ENCODE measurements at regions not wholly inside any gene's neighbourhood (a gene's known extent, or its start where the extent isn't known, plus 50 kb on each side); places are given as distances from the start of the nearest gene placed in this dataset.
"Not testable (repeated sequence)": the region's sequence is repeated elsewhere in the genome, so short reads cannot be mapped to it uniquely, and the experiment has no call there.

DNA sequence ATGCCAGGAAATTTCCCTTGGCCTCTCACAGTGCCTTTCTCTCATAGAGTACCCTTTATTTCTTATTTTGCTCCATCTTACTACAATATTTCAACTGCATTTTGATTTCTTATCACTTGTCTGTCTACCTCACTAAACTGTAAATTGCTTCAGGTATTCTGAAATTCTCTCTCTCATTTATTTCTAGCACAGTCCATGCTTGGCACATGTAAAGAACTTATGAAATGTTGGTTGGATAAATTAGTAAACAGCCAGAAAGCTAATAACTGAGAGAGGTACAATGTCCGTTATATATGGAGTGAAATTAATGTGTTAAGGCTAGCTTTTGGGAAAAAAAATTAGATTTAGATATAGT is 138.3 kb upstream of the RFC3 start:
- 78% methylated on average over 1 of the region's 1 CpG for WGBS
- no peak overlapping the region for H3K27ac ChIP-seq

DNA sequence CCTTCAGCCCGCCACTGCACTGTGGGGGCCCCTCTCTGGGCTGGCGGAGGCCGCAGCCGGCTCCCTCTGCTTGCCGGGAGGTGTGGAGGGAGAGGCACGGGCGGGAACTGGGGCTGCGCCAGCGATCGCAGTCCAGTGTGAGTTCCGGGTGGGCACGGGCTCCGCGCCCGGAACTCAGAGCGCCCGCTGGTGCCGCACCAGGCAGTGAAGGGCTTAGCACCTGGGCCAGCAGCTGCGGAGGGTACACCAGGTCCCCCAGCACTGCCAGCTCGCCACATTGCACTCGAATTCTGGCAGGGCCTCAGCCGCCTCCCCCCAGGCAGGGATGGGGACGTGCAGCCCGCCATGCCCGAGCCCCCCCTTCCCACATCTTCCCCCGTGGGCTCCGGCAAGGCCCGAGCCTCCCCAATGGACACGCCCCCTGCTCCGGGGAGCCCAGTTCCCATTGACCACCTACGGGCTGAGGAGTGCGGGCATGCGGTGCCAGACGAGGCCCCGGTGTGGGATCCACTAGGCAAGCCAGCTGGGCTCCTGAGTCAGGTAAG is 135.9 kb upstream of the RFC3 start:
- H3K4me1 ChIP-seq: no peaks in the 10 kb centered on the region
- no peak overlapping the region for H3K4me3 ChIP-seq
- no peak for TF ChIP-seq POLR2A (IDR thresholded peaks at IDR 0.05)
- TF ChIP-seq, protein P1, sequence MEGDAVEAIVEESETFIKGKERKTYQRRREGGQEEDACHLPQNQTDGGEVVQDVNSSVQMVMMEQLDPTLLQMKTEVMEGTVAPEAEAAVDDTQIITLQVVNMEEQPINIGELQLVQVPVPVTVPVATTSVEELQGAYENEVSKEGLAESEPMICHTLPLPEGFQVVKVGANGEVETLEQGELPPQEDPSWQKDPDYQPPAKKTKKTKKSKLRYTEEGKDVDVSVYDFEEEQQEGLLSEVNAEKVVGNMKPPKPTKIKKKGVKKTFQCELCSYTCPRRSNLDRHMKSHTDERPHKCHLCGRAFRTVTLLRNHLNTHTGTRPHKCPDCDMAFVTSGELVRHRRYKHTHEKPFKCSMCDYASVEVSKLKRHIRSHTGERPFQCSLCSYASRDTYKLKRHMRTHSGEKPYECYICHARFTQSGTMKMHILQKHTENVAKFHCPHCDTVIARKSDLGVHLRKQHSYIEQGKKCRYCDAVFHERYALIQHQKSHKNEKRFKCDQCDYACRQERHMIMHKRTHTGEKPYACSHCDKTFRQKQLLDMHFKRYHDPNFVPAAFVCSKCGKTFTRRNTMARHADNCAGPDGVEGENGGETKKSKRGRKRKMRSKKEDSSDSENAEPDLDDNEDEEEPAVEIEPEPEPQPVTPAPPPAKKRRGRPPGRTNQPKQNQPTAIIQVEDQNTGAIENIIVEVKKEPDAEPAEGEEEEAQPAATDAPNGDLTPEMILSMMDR (IDR thresholded peaks at IDR 0.05): no peak
- no peak for TF ChIP-seq POLR2AphosphoS5 (IDR thresholded peaks at IDR 0.05)
- TF ChIP-seq EP300 (IDR thresholded peaks at IDR 0.05): no peak
- H3K36me3 ChIP-seq: no peaks in the 10 kb centered on the region
- H3K27ac ChIP-seq: no peak overlapping the region
- H3K27me3 ChIP-seq: no peaks in the 10 kb centered on the region
- WGBS: 95% methylated on average over 22 of the region's 35 CpGs
- no peak for DNase-seq (ENCODE audit: low spot score in 2 of 2)
- no peaks in the 10 kb centered on the region for H3K9me3 ChIP-seq

More for the DNA sequence above, 138.3 kb upstream of the RFC3 start:
- no peaks in the 10 kb centered on the region for H3K27me3 ChIP-seq
- no peaks in the 10 kb centered on the region for H3K9me3 ChIP-seq
- H3K36me3 ChIP-seq: no peaks in the 10 kb centered on the region
- no peak for DNase-seq (ENCODE audit: low spot score in 2 of 2)
- peaks cover 11% of the 10 kb centered on the region for H3K4me1 ChIP-seq
- H3K4me3 ChIP-seq: no peak overlapping the region
- TF ChIP-seq POLR2AphosphoS5 (IDR thresholded peaks at IDR 0.05) (no peak), POLR2A (IDR thresholded peaks at IDR 0.05) (no peak), EP300 (IDR thresholded peaks at IDR 0.05) (no peak)
- TF ChIP-seq, protein P1 (IDR thresholded peaks at IDR 0.05): no peak

DNA sequence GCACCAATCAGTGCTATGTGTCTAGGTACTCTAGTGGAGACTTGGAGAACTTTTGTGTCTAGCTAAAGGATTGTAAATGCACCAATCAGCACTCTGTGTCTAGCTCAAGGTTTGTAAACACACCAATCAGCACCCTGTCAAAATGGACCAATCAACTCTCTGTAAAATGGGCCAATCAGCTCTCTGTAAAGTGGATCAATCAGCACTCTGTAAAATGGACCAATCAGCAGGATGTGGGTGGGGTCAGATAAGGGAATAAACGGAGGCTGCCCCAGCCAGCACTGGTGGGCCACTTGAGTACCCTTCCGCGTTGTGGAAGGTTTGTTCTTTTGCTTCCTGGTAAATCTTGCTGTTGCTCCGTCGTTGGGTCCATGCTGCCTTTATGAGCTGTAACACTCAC is 135.3 kb upstream of the RFC3 start:
- H3K27ac ChIP-seq; H3K27me3 ChIP-seq; H3K36me3 ChIP-seq; H3K4me3 ChIP-seq; H3K9me3 ChIP-seq; H3K4me1 ChIP-seq; DNase-seq (ENCODE audit: low spot score in 2 of 2): not testable (repeated sequence)
- 84% methylated on average over 5 of the region's 5 CpGs for WGBS

DNA sequence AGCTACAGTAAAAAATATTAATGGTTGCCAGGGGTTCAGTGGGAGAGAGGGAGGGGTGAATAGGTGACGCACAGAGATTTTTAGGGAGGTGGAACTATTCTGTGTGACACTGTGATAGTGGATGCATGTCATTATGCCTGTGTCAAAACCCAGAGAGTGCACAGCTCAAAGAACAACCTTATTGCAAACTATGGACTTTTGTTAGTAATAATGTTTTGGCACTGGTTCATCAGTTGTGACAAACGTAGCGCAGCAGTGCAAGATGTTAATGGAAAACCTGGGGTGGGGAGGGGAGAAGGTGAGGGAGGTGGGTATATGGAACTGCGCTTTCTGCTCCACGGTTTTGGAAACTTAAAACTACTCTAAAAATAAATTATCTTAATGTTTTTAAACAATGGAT is 134.6 kb upstream of the RFC3 start:
- Histone ChIP-seq H3K9me3 (no peaks in the 10 kb centered on the region), H3K4me1 (no peaks in the 10 kb centered on the region), H3K36me3 (no peaks in the 10 kb centered on the region), H3K27ac (no peak overlapping the region), H3K4me3 (no peak overlapping the region), H3K27me3 (no peaks in the 10 kb centered on the region)
- DNase-seq (ENCODE audit: low spot score in 2 of 2): no peak
- TF ChIP-seq EP300 (IDR thresholded peaks at IDR 0.05): no peak
- TF ChIP-seq POLR2A (IDR thresholded peaks at IDR 0.05): no peak
- TF ChIP-seq, protein P1 (IDR thresholded peaks at IDR 0.05): no peak
- no peak for TF ChIP-seq POLR2AphosphoS5 (IDR thresholded peaks at IDR 0.05)
- 83% methylated on average over 5 of the region's 5 CpGs for WGBS

DNA sequence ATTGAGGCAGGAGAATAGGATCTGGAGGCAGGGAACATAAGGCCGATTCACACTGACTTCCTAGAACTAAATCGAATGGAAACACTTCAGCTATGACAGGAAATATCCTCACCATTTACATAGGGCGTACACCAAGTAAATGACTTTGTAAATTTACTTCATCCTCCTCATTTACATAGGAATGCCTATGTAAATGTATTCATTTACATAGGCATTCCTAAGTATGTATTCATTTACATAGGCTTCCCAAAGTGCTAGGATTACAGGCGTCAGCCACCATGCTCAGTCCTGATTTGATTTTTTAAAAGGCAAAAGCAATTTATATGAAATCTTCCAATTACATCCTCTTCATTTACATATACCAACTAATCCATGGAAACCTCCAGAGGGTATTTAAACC is 133.1 kb upstream of the RFC3 start:
- no peaks in the 10 kb centered on the region for H3K36me3 ChIP-seq
- TF ChIP-seq, protein P1 (IDR thresholded peaks at IDR 0.05): no peak
- no peak for TF ChIP-seq POLR2AphosphoS5 (IDR thresholded peaks at IDR 0.05)
- no peak for TF ChIP-seq EP300 (IDR thresholded peaks at IDR 0.05)
- no peak for TF ChIP-seq POLR2A (IDR thresholded peaks at IDR 0.05)
- no peak for DNase-seq (ENCODE audit: low spot score in 2 of 2)
- H3K27me3 ChIP-seq: no peaks in the 10 kb centered on the region
- no peak overlapping the region for H3K27ac ChIP-seq
- H3K9me3 ChIP-seq: no peaks in the 10 kb centered on the region
- H3K4me1 ChIP-seq: no peaks in the 10 kb centered on the region
- 72% methylated on average over 4 of the region's 4 CpGs for WGBS
- H3K4me3 ChIP-seq: no peak overlapping the region
